HG03060 (cell line): ENCODE measurements at regions not wholly inside any gene's neighbourhood (a gene's known extent, or its start where the extent isn't known, plus 50 kb on each side); places are given as distances from the start of the nearest gene placed in this dataset.

ENCODE experiments used
- ATAC-seq: cut with Tn5 transposase; IDR thresholded peaks from one replicate; pipeline ENCODE4 v1.9.1; 2021; ENCODE audit warnings: low read depth, moderate number of reproducible peaks; ENCODE audit not compliant: unreplicated experiment

- no peak for ATAC-seq
Observed at GRCh38 chr6:43877036-43877435, 107.0 kb downstream of the VEGFA start.

- no peak for ATAC-seq
Observed at GRCh38 chr6:43876602-43877001, 106.6 kb downstream of the VEGFA start.

DNA sequence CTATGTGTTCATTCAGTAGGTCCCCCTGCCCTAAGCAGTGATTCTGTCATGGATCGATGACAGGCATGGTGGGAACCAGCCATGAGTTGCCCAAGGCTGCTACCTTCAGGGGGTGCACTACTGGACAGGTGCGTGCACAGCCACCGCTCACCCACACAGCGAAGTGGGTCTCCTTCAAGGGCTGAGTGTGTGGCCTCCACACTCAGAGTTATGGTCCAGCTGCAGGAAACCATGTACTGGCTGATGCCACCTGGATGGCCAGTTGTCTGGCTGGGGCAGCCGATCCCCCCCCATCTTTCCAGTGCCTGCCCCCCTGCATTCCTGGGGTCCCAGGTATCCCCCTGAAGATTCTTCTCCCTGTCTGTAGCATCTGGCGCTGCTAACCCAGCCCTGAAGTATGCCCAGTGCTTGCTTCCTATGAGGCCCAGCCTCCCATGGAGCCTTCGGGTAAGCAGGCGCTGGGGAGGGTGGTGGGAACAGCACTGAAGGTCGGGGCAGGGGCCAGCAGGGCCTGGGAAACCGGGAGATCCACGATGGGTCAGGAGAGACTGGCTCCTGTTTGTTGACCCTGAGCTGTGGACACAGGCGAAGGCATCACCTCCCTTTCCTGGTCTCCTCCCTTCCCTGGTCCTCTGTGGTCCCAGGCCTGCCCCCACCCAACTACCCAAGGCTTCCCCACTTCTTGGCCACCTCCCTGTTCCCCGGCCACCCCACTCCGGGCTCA is 106.0 kb downstream of the VEGFA start:
- ATAC-seq, result no peak

DNA sequence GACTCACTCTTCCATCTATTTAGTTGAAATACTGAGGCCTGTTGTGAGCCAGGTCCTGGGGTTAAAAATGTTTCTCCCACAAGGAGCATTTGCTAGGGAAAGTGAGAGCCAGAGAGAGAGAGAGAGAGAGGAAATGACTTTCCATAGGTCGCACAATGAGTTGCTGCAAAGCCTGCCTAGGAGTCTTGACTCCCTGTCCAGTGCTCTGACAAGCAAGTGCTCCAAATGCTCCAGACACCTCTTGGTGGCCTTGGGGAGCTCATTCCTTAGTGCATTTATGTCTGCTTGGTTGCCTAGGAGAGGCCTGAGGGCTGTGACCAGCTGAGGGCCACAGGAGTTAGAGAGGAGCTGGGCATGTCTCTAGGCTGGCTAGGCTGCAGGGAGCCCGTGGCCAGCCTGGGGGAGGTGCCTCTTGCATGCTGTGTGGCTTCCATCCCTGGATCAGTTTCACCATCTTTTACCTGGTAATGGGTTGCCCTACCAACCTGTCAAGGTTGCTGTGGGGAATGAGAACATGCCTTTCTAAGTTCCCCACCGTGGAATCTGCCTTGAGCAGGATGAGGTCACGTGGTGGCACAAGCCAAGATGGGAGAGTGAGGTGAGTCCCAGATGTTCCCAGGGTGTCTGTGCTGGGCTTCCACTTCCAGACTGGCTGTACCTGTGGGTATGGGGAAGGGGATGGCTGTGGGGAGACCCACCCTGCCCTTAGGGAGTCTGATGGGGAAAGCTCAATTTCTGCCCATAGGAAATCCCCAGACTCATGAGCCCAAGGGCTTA is 105.0 kb downstream of the VEGFA start:
- ATAC-seq, result no peak

DNA sequence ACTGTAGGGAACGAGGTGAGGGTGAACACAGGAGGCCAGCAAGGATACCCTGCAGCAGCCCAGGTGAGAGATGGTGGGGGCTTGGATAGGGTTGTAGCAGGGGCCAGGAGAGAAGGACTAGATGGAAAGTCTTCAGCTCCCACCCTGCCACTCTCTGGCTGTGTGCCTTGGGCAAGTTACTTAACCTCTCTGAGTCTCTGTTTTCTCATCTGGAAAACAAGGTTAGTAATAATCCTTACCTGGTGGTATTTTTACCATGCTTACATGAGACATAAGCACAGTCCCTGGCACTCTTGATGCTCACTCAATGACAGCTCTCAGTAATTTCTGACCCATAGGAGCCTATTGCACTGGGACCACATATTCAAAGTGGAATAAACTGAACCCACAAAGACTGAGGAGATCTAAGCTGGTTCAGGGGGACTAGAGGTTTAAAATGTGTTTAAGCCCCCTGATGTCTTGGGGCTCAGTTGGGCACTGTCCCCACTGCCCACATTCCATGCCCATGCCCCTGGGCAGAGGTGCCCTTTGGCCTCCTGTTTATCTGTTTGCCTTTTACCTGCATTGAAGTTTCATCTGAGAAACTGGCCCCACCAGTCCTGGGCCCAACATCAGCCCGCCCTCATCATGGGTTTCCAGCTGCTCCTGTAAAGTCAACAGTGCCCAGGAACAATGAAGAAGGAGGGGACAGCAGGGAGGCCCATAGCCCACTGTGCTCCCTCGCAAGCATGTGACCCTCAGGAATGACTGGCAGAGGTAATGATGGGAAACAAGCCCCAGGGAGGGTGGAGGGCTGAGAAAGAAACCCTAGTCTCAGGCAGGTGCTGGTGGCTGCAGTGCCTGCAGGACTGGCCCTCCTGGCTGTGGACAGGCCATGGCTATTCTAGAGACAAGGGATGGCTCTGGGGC is 104.0 kb downstream of the VEGFA start:
- ATAC-seq, result no peak

DNA sequence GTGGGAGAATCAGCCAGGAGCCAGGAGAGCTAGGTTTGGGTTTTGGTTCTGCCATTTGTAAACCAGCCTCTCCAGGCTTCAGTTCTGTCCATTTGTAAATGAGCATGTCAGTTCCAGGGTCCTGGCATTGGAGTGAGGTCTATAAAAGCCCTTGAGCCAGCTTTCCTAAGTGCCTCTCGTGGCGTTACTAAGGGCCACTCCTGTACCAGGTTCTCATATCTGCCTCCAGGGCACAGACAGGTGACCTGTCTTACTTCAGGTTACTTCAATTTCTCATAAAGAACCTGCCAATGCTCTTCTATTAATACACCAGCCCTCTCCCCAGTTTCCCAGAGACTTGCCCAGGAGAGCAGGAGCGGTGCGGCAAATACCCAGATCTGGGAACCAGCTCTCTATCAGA is 101.9 kb downstream of the VEGFA start:
- no peak for ATAC-seq

DNA sequence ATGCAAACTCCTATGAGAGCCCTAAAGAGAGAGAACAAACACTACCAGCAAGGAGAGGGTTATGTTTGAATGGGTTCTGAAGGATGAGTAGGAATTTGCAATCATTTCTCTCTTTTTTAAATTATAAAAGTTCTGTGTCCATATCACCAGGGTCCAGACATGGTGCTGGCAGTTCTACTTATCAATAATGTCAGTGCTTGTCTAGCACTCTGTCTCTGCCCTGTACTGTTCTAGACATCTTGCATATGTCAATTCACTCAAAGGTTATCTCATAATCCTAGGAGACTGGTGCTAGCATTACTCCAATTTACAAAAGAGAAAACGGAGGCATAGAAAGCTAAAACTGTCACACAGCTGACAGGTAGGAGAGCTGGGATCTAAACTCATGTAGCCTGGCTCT is 101.3 kb downstream of the VEGFA start:
- no peak for ATAC-seq

DNA sequence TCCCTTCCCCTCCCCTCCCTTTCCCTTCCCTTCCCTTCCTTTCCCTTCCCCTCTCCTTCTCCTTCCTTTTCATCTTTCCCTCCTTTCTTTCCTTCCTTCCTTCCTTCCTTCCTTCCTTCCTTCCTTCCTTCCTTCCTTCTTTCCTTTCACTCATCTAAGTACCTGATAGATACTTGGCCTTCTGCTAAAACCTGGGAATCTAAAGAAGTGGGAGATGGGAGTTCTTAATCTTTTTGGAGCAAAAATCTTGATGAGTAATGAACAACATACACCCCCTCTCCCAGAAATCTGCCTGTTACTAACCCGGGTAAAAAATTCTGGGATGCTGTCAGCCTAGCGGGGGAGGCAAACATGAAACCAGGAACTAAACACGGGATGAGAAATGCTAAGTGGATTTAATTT is 100.7 kb downstream of the VEGFA start:
- no peak for ATAC-seq

- ATAC-seq, result no peak
Observed at GRCh38 chr6:43869792-43870659, 100.0 kb downstream of the VEGFA start.

GRCh38 chr6:43869079-43869710 is 99.2 kb downstream of the VEGFA start:
- ATAC-seq, result no peak

GRCh38 chr6:43868467-43868866 is 98.5 kb downstream of the VEGFA start:
- ATAC-seq, result no peak

DNA sequence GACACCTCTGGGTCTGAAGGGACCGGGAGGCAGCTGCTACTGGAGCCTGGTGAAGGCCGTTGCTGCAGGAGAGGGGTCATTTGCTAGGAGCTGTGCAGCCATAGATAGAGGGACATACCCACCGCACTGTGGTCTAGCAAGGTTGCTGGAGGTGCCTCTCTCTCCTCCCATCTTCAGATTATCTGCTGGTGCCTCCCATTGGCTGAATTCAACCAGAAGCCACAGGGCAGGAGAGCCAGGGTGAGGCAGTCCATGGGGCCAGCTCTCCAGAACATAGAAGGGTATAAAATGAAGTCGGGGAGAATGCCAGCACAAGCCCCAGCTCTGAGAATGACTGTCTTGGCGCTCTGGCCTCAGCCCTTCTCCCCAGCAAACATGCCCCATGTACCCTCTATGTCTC is 98.0 kb downstream of the VEGFA start:
- ATAC-seq, result no peak

DNA sequence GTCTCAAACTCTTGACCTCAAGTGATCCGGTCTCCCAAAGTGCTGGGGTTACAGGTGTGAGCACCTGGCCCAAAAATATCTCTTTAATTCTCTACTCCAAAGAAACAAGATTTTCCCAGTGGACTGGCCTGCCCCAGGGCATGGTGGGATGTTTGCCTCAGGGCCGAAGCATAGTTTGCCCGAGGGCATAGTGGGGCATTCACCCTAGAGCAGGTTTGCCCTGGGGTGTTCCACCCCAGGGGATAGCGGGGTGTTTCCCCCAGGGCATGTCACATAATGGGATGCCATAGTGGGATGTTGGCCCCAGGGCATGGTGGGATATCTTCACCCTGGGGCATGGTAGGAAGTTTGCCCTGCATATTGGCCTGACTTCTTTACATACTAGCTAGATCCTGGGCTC is 97.2 kb downstream of the VEGFA start:
- no peak for ATAC-seq

- no peak for ATAC-seq
Observed at GRCh38 chr6:43865932-43866645, 96.1 kb downstream of the VEGFA start.

GRCh38 chr6:43865086-43865485 is 95.1 kb downstream of the VEGFA start:
- no peak for ATAC-seq

DNA sequence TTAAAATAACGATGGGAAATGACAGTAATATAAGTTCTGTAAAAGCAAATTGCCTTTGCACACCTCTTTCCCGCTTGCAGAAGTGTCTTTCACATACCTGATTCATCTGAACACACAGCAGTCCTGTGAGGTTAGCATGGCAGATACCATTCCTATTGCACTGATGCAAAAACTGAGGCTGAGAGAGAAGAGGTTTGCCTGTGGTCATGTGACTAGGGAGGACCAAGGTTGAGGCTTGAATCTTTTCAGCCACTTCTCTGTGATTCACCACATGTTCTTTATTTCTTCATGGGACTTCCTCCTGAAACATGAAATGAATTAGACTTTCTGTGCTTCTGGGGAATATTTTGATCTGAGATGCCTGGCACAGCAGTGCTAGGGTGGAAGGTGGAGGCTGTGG is 92.9 kb downstream of the VEGFA start:
- no peak for ATAC-seq

DNA sequence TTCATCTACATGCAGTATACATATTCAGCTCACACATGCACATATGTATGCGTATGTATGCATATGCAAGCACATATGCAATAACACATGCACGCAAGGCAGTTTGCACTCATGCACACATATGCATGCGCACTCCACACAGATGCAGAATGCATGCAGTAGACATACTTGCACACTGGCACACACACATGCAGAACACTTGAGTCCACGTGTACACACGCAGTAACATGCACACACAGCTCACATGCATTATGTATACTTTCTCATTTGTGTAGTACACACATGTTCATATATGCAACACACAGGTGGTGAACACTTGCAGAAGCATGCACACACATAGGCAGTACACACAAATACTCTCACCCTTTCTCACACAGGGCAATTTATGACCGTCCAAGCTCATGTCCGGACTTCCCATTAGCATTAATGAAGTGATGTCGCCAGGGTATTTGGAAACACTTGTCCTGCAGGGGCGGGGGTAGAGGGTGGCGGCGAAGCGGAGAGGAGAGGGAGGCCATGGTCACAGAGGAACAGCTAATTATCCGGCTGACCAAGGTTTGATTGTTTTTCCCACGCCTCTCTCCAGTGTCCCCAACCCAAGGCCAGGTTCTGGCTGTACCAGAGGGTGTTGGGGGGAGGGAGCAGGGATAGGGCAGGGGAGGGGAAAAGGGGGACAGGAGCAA is 91.3 kb downstream of the VEGFA start:
- no peak for ATAC-seq

GRCh38 chr6:43860285-43860684 is 90.3 kb downstream of the VEGFA start:
- no peak for ATAC-seq

DNA sequence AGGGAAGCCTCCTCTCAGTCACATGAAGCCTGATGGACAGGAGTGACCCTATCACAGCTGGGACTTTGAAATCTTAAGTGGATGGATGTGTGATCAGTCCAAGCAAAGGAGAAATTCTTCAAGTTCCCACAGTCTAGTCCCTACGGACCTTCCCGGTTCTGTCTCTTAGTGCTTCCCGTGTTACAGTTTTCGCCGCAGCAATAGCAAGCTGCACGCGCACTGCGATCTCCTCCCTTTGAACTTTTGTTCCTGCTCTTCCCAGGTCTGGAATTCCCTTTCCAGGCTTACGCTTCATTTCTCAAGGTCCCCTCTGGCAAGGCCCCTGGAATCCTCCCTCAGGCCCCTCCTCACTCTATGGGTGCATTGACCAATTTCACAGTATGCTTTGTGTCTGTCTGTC is 89.2 kb downstream of the VEGFA start:
- ATAC-seq, result no peak
